GM19351 (cell line): ENCODE measurements at regions not wholly inside any gene's neighbourhood (a gene's known extent, or its start where the extent isn't known, plus 50 kb on each side); places are given as distances from the start of the nearest gene placed in this dataset.
A peak's percentile ranks its signal among the peaks of the same experiment; 100 is the strongest.

Experiments used
- ATAC-seq: cut with Tn5 transposase; IDR thresholded peaks from one replicate; pipeline ENCODE4 v1.9.1; 2021; ENCODE audit warnings: mild to moderate bottlenecking, moderate library complexity; ENCODE audit not compliant: unreplicated experiment

DNA sequence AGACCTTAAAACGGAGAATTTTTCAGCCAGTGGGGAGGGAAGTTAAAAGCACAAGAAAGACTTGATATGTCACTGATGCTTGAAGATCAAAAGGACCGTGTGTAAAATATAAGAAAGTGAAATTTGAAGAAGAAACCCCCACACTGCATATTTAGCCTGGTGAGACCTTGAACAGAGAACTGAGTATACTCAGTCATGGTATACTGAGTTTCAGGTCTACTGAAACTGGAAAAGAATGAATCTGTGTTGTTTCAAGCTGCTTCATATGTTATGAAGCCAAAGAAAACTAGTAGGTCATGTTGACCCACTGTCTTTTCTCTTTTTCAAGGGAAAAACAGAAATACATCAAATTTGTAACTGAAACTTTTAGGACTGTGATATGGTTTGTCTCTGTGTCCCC, 443.8 kb upstream of the GJE1 start:
- peak; percentile 92 for ATAC-seq

DNA sequence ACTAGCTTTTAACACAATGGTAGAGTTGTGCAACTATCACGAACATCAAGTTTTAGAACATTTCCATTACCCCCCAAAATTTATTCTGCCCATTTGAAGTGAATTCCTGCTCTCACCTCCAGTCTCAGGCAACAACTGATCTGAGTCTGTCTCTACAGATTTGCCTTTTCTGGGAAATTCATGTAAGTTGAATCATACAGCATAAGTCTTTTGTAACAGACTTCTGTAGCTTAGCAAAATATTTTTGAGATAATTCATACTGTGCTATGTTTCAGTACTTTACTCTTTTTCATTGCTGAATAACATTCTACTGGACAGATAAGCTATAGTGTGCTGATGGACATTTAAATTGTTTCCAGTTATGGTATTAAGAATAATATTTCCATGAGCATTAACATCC, 447.3 kb upstream of the GJE1 start:
- ATAC-seq: no peak

GRCh38 chr6:141682391-141682790, 450.3 kb upstream of the GJE1 start:
- ATAC-seq: no peak

GRCh38 chr6:141677598-141678211, 455.0 kb upstream of the GJE1 start:
- peak; percentile 79 for ATAC-seq

DNA sequence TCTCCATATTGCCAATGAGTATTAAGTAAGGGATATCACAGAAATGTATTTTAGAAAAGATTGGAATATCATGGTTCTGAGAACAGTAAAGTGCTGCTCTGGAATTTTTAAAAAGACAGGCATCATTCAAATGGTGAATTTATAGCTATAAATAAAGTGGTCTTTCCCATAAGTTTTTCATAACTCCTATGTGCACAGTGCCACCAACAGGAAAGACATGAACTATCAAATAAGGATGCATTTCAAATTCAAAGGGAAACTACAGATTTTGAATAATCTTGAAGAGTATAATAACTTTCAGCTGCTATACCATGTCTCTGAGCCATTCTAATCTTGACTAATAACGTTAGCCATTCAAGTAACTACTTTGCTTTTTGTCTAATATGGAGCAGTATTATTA, 456.8 kb upstream of the GJE1 start:
- no peak for ATAC-seq

DNA sequence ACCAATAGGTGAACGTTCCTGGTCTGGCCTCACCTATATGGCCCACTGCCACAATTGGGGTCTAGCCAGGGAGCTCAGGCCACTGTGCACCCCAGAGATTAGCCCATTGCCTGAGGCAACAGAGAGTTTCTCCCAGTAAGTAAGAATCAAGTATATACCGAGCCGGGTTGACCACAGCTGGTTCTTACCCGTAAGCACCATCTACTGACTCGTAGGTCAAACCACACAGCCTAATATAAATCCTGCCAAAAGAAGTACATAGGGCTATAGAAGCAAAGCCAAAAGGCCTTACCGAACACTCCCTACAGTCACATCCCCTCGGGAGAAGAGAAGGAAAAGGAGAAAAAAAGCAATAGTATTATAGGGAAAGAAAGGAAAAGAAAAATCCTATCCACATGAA, 463.6 kb upstream of the GJE1 start:
- ATAC-seq: no peak

GRCh38 chr6:141667580-141668309, 465.0 kb upstream of the GJE1 start:
- no peak for ATAC-seq

GRCh38 chr6:141666187-141666586, 466.5 kb upstream of the GJE1 start:
- no peak for ATAC-seq

- ATAC-seq: no peak
These were observed 468.0 kb upstream of the GJE1 start for GRCh38 chr6:141664744-141665143.

GRCh38 chr6:141659582-141659981, 473.1 kb upstream of the GJE1 start:
- ATAC-seq: no peak

- ATAC-seq: no peak
These were observed 474.0 kb upstream of the GJE1 start for GRCh38 chr6:141658696-141659095.

GRCh38 chr6:141657812-141658211, 474.9 kb upstream of the GJE1 start:
- no peak for ATAC-seq

- no peak for ATAC-seq
These were observed 479.1 kb upstream of the GJE1 start for GRCh38 chr6:141653590-141653989.

- no peak for ATAC-seq
These were observed 490.8 kb upstream of the GJE1 start for GRCh38 chr6:141641951-141642350.

DNA sequence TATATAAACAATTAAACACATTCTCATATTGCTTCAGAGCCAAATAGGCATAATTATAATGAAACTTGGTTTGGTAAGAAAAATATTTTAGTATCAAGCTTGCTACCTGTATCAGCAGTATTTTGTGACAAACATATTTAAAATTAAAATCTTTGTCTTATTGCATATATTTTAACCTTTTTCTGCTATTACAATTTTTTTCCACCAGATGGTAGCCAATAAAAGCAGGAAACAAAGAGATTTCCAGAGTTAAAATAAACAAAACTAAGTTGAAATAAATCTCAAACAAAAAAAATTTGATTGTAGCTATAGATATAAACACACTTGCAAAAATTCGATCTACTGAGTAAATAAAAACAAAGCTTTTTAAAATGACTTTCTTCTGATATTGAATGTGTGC, 491.3 kb upstream of the GJE1 start:
- no peak for ATAC-seq

DNA sequence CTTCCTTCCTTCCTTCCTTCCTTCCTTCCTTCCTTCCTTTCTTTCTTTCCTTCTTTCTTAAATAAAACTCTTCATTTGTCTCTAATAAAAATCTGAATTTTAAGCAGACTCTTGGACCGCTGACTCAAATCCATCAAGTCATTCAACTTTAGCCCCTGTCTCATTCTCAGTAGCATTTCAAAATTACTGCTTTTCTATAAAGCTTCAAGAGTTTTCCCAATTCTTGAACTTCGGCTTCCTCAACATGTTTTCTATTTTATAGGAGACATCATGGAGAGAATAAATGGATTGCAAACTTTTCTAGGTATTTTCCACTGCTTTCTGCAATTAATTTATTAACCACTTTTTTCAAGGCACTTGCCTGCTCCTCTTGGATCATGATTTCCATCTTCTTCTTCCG, 497.1 kb upstream of the GJE1 start:
- ATAC-seq: no peak

GRCh38 chr6:141634269-141634668, 498.5 kb upstream of the GJE1 start:
- ATAC-seq: no peak

DNA sequence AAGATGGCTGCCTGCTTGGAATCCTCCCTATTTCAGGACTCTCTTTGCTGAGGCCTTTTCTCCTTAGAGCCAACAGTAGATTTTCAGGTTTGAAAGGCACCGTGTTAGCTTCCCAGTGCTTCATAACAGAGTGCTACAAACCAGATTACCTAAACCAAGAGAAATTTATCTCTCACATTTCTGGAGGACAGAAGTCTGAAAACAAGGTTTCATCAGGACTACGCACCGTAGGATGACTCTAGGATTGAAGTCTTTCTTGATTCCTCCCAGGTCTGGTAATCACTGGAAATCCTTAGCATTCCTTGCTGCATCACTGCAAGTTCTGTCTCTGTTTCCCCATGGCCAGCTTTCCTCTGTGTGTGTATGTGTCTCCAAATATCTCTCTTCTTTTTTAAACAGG, 508.4 kb upstream of the GJE1 start:
- no peak for ATAC-seq

DNA sequence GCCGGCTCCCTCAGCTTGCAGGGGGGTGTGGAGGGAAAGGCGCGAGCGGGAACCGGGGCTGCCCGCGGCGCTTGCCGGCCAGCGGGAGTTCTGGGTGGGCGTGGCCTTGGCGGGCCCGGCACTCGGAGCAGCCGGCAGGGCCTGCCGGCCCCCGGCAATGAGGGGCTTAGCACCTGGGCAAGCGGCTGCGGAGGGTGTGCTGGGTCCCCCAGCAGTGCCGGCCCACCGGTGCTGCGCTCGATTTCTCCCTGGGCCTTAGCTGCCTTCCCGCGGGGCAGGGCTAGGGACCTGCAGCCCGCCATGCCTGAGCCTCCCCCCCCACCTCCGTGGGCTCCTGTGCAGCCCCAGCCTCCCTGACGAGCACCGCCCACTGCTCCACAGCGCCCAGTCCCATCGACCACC, 514.5 kb upstream of the GJE1 start:
- no peak for ATAC-seq

DNA sequence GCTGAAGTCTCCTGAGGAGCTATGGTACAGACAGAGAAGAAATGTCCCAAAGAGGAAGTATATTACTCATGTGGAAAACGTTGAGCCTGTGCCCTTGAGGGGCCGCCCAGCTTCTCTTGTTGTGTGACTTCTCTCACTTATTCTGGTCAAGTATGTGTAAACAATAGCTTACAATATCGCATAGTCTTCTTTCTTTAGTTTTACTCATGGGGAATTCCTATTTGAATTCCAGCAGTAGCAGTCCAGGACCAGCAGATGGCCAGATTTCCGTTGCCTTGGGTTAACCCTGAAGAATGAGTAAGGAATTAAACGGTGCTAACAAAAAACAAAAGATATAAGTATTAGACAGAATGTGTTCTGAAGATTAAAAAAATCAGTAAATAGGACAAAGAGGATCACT, 522.0 kb upstream of the GJE1 start:
- no peak for ATAC-seq

- no peak for ATAC-seq
These were observed 524.8 kb upstream of the GJE1 start for GRCh38 chr6:141607956-141608355.

GRCh38 chr6:141598487-141598886, 534.2 kb upstream of the GJE1 start:
- ATAC-seq: no peak

GRCh38 chr6:141594874-141595273, 537.9 kb upstream of the GJE1 start:
- ATAC-seq: no peak
